Upper lobe of right lung (tissue), 1 donor: ENCODE measurements at regions not wholly inside any gene's neighbourhood (a gene's known extent, or its start where the extent isn't known, plus 50 kb on each side); places are given as distances from the start of the nearest gene placed in this dataset.
"Not testable (repeated sequence)": the region's sequence is repeated elsewhere in the genome, so short reads cannot be mapped to it uniquely, and the experiment has no call there.

Experiments
- ATAC-seq: fragments of 200-7000 bp; cut with Tn5 transposase; one replicate; pipeline ENCODE4 v1.9.1; 2020; ENCODE audit warnings: mild to moderate bottlenecking, moderate library complexity
- DNase-seq: peaks from one replicate; pipeline ENCODE4 v3.0.0-alpha.2; 2020
- H3K27ac ChIP-seq: fragments of 200-600 bp; one replicate; pipeline ENCODE4 v1.8.0; 2022
- H3K27me3 ChIP-seq: fragments of 200-600 bp; one replicate; pipeline ENCODE4 v1.8.0; 2022; ENCODE audit warnings: mild to moderate bottlenecking
- H3K36me3 ChIP-seq: fragments of 200-600 bp; one replicate; pipeline ENCODE4 v1.8.0; 2022
- H3K4me1 ChIP-seq: fragments of 200-600 bp; one replicate; pipeline ENCODE4 v1.8.0; 2022
- H3K4me3 ChIP-seq: fragments of 200-600 bp; one replicate; pipeline ENCODE4 v1.8.0; 2022; ENCODE audit warnings: mild to moderate bottlenecking
- H3K9me3 ChIP-seq: fragments of 200-600 bp; one replicate; pipeline ENCODE4 v1.8.0; 2022
- intact Hi-C: fragments of 100-400 bp; cut with DNase I; formaldehyde crosslinking; loops from one replicate; pipeline ENCODE4 v1.11.0; 2022
- TF ChIP-seq, protein P1 (sequence below): fragments of 200-600 bp; IDR thresholded peaks from one replicate; pipeline ENCODE4 v1.8.0; 2022; ENCODE audit warnings: antibody characterized with exemption
- donor health status: DM: no; HTN: yes; CAD: no; lungs with severe emphysema.

DNA sequence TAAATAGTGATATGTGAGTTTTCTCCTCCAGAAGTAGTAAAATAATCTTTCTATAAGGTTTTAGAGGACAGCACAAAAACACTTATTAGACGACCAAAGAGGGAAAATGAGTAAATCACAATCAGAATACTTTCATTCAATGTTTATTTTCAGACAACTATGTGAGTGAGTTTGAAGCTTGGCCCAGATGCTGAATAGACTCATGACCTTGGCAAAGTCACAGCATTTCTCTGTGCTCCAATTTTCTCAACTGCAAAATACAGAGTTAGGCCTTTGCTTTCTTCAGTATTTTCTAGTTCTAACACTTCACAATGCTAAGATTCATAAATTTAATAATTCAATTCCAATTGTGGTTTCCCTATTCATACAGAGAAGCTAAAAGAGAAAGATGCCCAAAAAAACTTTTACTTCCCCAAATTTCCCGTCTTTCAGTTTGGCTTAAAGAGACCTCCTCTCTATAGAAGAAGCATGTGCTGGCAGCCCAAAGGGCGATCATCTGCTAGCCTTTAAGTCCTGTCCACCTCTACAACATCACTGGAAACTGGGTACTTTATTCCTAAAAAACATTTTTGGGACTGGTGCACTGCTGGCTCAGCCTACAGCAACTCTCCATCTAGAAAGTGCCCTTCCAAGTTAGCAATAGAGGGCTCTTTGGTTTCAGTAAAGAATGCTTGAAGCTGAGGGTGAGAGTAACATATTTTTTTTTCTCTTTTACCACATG lies 116.8 kb upstream of the GORAB start:
- no peak for ATAC-seq
- no peaks in the 10 kb centered on the region for H3K36me3 ChIP-seq
- H3K4me1 ChIP-seq: peaks cover 8% of the 10 kb centered on the region
- DNase-seq: no peak
- no peaks in the 10 kb centered on the region for H3K9me3 ChIP-seq
- H3K4me3 ChIP-seq: no peak overlapping the region
- TF ChIP-seq, protein P1, sequence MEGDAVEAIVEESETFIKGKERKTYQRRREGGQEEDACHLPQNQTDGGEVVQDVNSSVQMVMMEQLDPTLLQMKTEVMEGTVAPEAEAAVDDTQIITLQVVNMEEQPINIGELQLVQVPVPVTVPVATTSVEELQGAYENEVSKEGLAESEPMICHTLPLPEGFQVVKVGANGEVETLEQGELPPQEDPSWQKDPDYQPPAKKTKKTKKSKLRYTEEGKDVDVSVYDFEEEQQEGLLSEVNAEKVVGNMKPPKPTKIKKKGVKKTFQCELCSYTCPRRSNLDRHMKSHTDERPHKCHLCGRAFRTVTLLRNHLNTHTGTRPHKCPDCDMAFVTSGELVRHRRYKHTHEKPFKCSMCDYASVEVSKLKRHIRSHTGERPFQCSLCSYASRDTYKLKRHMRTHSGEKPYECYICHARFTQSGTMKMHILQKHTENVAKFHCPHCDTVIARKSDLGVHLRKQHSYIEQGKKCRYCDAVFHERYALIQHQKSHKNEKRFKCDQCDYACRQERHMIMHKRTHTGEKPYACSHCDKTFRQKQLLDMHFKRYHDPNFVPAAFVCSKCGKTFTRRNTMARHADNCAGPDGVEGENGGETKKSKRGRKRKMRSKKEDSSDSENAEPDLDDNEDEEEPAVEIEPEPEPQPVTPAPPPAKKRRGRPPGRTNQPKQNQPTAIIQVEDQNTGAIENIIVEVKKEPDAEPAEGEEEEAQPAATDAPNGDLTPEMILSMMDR: no peak
- H3K27ac ChIP-seq: no peak overlapping the region
- no peaks in the 10 kb centered on the region for H3K27me3 ChIP-seq
- intact Hi-C loops: no loop called here

DNA sequence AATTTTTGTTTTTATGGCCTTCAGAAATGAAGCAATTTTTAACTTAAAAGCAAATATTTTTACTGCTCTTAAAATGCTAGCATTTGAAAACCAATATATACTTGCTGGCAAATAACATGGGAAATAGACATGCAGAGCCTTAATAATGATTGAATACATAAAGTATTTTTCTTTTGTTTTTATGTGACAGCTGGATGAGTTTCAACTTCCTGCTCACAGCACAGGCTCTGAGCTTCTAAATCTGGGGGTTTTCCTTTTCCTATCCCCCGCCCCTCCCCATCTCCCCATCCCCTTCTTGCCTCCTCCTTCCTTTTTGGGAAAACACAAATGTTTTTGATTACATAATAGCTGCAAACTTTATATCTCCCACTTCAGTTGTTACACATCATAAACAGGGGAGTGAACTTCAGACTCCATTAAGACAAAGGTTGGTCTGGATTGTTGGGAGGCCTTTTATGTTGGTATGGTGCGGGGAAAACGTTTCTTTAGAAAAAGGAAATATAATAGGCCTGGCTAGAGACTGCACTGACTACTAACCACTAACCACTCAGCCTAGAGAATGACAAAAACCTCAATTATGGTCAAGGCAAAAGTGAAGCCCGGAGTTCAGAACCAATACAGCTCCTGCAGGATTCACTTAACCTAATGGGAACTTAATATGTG lies 116.1 kb upstream of the GORAB start:
- no peak for DNase-seq
- Histone ChIP-seq H3K4me1 (peaks cover 8% of the 10 kb centered on the region), H3K27me3 (no peaks in the 10 kb centered on the region), H3K4me3 (no peak overlapping the region), H3K27ac (no peak overlapping the region), H3K9me3 (no peaks in the 10 kb centered on the region), H3K36me3 (no peaks in the 10 kb centered on the region)
- intact Hi-C loops: no loop called here
- ATAC-seq: no peak
- TF ChIP-seq, protein P1: no peak

DNA sequence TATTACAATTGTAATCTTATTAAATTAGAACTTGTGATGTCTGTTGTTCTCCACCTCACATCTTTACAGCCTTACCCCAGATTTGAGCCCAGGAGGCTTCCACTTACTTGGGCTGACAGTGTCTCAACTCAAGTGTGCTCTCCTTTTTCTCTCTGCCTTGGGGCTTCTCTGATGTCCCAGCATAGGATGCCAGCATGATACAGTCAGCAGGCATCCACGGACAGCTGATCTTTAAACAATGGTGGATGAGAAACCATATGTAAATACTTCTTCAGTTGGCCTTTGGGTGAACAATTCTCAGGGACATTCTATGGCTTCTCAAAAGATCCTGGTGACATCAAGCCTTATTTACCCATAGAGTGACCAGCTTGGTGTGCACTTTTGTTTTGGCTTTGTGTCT lies 107.6 kb upstream of the GORAB start:
- no peaks in the 10 kb centered on the region for H3K36me3 ChIP-seq
- ATAC-seq (no peak), DNase-seq (no peak)
- H3K27me3 ChIP-seq: no peaks in the 10 kb centered on the region
- intact Hi-C loops: no loop called here
- H3K4me1 ChIP-seq: no peaks in the 10 kb centered on the region
- H3K27ac ChIP-seq: no peak overlapping the region
- H3K9me3 ChIP-seq: no peaks in the 10 kb centered on the region
- H3K4me3 ChIP-seq: no peak overlapping the region
- TF ChIP-seq, protein P1: no peak

DNA sequence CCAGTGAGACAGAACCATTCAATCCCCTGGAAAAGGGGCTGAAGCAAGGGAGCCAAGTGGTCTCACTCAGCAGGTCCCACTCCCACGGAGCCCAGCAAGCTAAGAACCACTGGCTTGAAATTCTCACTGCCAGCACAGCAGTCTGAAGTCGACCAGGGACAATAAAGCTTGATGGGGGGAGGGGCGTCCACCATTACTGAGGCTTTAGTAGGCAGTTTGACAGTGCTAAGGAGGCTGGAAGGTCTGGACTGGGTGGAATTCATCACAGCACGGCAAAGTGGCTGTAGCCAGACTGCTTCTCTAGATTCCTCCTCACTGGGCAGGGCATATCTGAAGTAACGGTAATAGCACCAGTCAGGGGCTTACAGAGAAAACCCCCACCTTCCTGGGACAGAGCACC lies 105.4 kb upstream of the GORAB start:
- no peak for ATAC-seq
- Histone ChIP-seq H3K27me3 (no peaks in the 10 kb centered on the region), H3K4me1 (no peaks in the 10 kb centered on the region), H3K9me3 (no peaks in the 10 kb centered on the region), H3K4me3 (no peak overlapping the region), H3K36me3 (no peaks in the 10 kb centered on the region), H3K27ac (no peak overlapping the region)
- intact Hi-C loops: no loop called here
- no peak for DNase-seq
- TF ChIP-seq, protein P1: no peak

DNA sequence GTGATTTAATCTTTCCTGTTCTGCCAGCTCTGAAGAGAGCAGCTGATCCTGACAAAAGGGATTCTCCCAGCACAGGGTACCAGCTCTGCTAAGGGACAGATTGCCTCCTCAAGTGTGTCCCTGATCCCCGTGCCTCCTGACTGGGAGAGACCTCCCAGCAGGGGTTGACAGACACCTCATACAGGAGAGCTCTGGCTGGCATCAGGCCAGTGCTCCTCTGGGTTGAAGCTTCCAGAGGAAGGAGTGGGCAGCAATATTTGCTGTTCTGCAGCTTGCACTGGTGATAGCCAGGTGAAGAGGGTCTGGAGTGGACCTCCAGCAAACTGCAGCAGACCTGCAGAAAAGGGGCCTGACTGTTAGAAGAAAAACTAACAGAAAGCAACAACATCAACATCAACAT lies 105.0 kb upstream of the GORAB start:
- H3K27me3 ChIP-seq, H3K4me3 ChIP-seq, H3K4me1 ChIP-seq, ATAC-seq, H3K9me3 ChIP-seq, DNase-seq, intact Hi-C loops, H3K27ac ChIP-seq, H3K36me3 ChIP-seq: not testable (repeated sequence)

DNA sequence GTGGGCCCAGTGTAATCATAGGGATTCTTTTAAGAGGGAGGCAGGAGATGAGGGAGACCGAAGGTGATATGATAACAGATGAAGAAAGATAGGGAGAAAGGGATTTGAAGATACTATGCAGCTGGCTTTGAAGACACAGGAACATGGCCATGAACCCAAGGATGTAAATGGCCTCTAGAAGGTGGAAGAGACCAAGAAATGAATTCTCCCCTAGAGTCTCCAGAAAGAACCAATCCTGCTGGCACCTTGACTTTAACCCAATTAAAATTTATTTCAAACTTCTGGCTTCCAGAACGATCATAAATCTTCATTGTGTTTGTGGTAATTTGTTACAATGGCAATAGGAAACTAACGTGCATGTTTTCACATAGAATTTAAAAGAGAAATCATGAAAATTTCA lies 95.0 kb upstream of the GORAB start:
- no peaks in the 10 kb centered on the region for H3K36me3 ChIP-seq
- intact Hi-C loops: no loop called here
- no peaks in the 10 kb centered on the region for H3K9me3 ChIP-seq
- TF ChIP-seq, protein P1: peak; percentile 35
- DNase-seq: no peak
- ATAC-seq: no peak
- H3K4me1 ChIP-seq: no peaks in the 10 kb centered on the region
- no peaks in the 10 kb centered on the region for H3K27me3 ChIP-seq
- H3K27ac ChIP-seq: no peak overlapping the region
- H3K4me3 ChIP-seq: no peak overlapping the region
